ENCODE measurements at regions not wholly inside any gene's neighbourhood (a gene's known extent, or its start where the extent isn't known, plus 50 kb on each side); places are given as distances from the start of the nearest gene placed in this dataset.

- TF ChIP-seq CTCF (IDR thresholded peaks at IDR 0.05) (no peak), TCF7L2 (IDR thresholded peaks at IDR 0.05; ENCODE audit: low read depth, low read length) (no peak), POLR2AphosphoS5 (IDR thresholded peaks at IDR 0.05; ENCODE audit: low read depth, low read length) (no peak), SIN3A (IDR thresholded peaks at IDR 0.05; ENCODE audit: borderline replicate concordance, insufficient read depth, low read depth, low read length) (no peak)
- TF ChIP-seq, protein P1, sequence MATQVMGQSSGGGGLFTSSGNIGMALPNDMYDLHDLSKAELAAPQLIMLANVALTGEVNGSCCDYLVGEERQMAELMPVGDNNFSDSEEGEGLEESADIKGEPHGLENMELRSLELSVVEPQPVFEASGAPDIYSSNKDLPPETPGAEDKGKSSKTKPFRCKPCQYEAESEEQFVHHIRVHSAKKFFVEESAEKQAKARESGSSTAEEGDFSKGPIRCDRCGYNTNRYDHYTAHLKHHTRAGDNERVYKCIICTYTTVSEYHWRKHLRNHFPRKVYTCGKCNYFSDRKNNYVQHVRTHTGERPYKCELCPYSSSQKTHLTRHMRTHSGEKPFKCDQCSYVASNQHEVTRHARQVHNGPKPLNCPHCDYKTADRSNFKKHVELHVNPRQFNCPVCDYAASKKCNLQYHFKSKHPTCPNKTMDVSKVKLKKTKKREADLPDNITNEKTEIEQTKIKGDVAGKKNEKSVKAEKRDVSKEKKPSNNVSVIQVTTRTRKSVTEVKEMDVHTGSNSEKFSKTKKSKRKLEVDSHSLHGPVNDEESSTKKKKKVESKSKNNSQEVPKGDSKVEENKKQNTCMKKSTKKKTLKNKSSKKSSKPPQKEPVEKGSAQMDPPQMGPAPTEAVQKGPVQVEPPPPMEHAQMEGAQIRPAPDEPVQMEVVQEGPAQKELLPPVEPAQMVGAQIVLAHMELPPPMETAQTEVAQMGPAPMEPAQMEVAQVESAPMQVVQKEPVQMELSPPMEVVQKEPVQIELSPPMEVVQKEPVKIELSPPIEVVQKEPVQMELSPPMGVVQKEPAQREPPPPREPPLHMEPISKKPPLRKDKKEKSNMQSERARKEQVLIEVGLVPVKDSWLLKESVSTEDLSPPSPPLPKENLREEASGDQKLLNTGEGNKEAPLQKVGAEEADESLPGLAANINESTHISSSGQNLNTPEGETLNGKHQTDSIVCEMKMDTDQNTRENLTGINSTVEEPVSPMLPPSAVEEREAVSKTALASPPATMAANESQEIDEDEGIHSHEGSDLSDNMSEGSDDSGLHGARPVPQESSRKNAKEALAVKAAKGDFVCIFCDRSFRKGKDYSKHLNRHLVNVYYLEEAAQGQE (IDR thresholded peaks at IDR 0.05; ENCODE audit: insufficient read depth in 1 of 2, low read depth in 2 of 2, low read length in 1 of 2), result no peak
Measured at GRCh38 chr9:80282766-80283165, 711.0 kb downstream of the TLE4 start.

Data from Panc1 (cell line).